ENCODE measurements at regions not wholly inside any gene's neighbourhood (a gene's known extent, or its start where the extent isn't known, plus 50 kb on each side); places are given as distances from the start of the nearest gene placed in this dataset.

GRCh38 chr3:127350172-127351050 lies 62.6 kb upstream of the PRR20G start:
- Histone ChIP-seq H3K36me3 (no peaks in the 10 kb centered on the region), H3K4me3 (ENCODE audit: low read depth in 1 of 2, low read length in 1 of 2) (no peak overlapping the region), H3K9me3 (no peaks in the 10 kb centered on the region), H3K4me1 (ENCODE audit: control insufficient read depth in 1 of 2, insufficient read depth in 1 of 2, low read depth in 1 of 2, low read length in 1 of 2) (no peaks in the 10 kb centered on the region), H3K27ac (no peak overlapping the region), H3K27me3 (peaks cover 30% of the 10 kb centered on the region)
- TF ChIP-seq CTCF (IDR thresholded peaks at IDR 0.05) = no peak

GRCh38 chr3:127349501-127350171 lies 61.8 kb upstream of the PRR20G start:
- no peak overlapping the region for H3K4me3 ChIP-seq (ENCODE audit: low read depth in 1 of 2, low read length in 1 of 2)
- peaks cover 30% of the 10 kb centered on the region for H3K27me3 ChIP-seq
- no peak overlapping the region for H3K27ac ChIP-seq
- H3K9me3 ChIP-seq = no peaks in the 10 kb centered on the region
- no peak for TF ChIP-seq CTCF (IDR thresholded peaks at IDR 0.05)
- no peaks in the 10 kb centered on the region for H3K36me3 ChIP-seq
- no peaks in the 10 kb centered on the region for H3K4me1 ChIP-seq (ENCODE audit: control insufficient read depth in 1 of 2, insufficient read depth in 1 of 2, low read depth in 1 of 2, low read length in 1 of 2)

- Histone ChIP-seq H3K36me3 (no peaks in the 10 kb centered on the region), H3K4me1 (ENCODE audit: control insufficient read depth in 1 of 2, insufficient read depth in 1 of 2, low read depth in 1 of 2, low read length in 1 of 2) (no peaks in the 10 kb centered on the region), H3K27me3 (peaks cover 51% of the 10 kb centered on the region), H3K27ac (no peak overlapping the region), H3K4me3 (ENCODE audit: low read depth in 1 of 2, low read length in 1 of 2) (no peak overlapping the region), H3K9me3 (no peaks in the 10 kb centered on the region)
- no peak for TF ChIP-seq CTCF (IDR thresholded peaks at IDR 0.05)
These were observed 54.9 kb upstream of the PRR20G start for GRCh38 chr3:127342735-127343134.

GRCh38 chr3:127339928-127340861 lies 52.3 kb upstream of the PRR20G start:
- Histone ChIP-seq H3K36me3 (no peaks in the 10 kb centered on the region), H3K9me3 (no peaks in the 10 kb centered on the region), H3K27ac (no peak overlapping the region), H3K4me1 (ENCODE audit: control insufficient read depth in 1 of 2, insufficient read depth in 1 of 2, low read depth in 1 of 2, low read length in 1 of 2) (no peaks in the 10 kb centered on the region), H3K4me3 (ENCODE audit: low read depth in 1 of 2, low read length in 1 of 2) (no peak overlapping the region), H3K27me3 (peaks cover 72% of the 10 kb centered on the region)
- no peak for TF ChIP-seq CTCF (IDR thresholded peaks at IDR 0.05)

- peaks cover 72% of the 10 kb centered on the region for H3K27me3 ChIP-seq
- no peak for TF ChIP-seq CTCF (IDR thresholded peaks at IDR 0.05)
These were observed 51.2 kb upstream of the PRR20G start for GRCh38 chr3:127339016-127339415.

More at GRCh38 chr3:127339016-127339415, 51.2 kb upstream of the PRR20G start:
- no peak overlapping the region for H3K27ac ChIP-seq
- no peaks in the 10 kb centered on the region for H3K4me1 ChIP-seq (ENCODE audit: control insufficient read depth in 1 of 2, insufficient read depth in 1 of 2, low read depth in 1 of 2, low read length in 1 of 2)
- no peak overlapping the region for H3K4me3 ChIP-seq (ENCODE audit: low read depth in 1 of 2, low read length in 1 of 2)
- no peaks in the 10 kb centered on the region for H3K36me3 ChIP-seq
- no peaks in the 10 kb centered on the region for H3K9me3 ChIP-seq

Data from neutrophil (primary cell).